GM18502 (cell line): ENCODE measurements at regions not wholly inside any gene's neighbourhood (a gene's known extent, or its start where the extent isn't known, plus 50 kb on each side); places are given as distances from the start of the nearest gene placed in this dataset.
"Not testable (repeated sequence)": the region's sequence is repeated elsewhere in the genome, so short reads cannot be mapped to it uniquely, and the experiment has no call there.

Source experiments
- ATAC-seq: cut with Tn5 transposase; IDR thresholded peaks from one replicate; pipeline ENCODE4 v1.9.1; 2021; ENCODE audit warnings: mild to moderate bottlenecking; ENCODE audit not compliant: unreplicated experiment, poor library complexity

DNA sequence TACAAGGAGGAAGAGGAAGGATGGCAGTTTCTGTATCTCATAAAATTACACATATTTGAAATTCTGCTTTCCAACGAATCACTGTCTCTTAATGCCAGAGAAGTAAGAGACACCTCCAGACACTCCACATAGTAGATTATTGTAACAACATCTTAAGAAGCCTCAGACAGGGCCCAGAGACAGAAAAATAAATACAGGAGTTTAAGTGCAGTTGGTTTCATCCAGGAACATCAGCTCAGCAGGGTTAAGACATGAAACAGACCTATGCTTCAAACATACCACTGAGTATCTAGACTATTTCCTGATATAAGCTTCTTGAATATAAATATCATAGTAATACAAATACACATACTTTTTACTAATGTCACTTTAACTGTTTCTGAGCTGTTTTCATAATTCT, 290.3 kb downstream of the ADAMTS20 start:
- no peak for ATAC-seq

DNA sequence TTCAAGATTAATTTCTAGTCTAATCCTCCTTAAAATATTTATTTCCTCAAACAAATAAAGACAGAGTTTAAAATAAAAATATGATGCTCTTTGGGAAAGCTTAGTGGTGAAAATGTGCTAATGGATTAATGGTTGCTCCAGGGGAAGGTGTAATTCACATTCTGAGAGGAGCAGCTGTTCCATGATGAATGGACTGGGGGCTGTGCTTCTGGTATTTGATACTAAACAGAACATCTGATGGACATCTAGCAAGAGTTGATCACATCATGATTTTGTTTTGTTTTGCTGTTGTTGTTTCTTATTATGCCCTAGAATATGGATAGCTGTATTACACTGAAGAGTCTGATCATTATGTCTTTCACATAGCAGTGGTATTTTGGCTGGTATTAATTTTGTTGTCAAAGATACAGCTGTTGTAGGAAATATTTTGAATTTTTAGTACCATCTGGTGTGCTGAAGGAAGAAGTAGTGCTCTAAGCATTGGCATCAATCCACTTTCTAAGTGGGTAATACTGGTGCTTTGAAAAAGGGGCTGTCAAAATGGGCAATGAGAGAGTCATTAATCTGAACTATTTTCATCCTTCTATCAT, 296.4 kb downstream of the ADAMTS20 start:
- no peak for ATAC-seq

DNA sequence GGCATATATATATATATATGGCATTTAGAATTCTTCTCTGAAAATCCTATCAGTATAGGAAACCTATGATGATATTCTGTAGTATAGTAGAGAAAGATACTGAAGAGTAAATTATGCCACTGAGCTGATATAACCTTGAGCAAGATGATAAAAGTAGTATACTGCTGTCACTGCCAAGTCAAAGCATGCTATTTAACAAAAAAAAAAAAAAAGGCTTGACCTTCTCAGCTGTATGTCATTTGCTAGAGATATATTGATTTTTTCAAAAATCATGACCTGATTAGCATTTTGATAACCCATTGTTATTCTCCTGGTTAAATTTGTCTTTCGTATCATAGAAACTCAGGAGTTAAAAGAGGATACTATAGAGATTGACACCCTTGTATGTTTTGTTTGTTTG, 299.4 kb downstream of the ADAMTS20 start:
- no peak for ATAC-seq

DNA sequence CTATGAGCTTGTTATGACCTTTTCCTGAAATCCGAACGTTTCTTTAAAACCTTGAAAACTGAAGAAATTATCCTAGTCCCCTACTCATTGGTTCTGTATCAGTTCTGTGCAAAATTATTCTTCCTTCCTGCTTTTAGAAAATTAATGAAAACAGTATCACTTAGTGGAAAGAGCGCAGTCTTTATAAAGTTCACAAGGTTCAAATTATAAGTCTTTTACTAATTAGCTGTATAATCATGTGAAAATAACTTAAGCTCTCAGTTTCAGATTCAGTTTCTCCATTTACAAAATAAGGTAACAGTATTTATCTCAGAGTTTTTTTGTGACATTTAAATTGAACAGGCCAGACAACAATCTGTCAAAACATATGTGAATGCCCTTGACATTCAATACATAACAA, 306.1 kb downstream of the ADAMTS20 start:
- ATAC-seq: no peak

DNA sequence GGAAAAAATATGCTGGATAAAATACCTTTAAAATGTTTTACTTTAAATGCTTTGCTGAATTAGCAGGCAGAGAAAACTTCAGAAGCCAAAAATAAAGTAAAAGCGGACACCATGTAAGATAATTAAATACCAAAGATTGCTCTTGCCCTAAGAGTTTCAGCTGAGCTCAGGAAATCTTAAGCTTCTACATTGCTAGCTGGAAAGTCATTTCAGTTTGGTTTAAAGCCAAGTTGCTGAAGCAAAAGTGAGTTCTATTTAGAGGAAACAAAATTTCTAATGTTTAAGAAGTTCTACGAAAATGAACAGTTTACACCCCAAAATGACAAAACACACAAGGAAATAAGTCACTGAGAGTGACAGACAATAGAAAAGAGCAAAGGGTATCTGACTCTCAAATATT, 310.0 kb downstream of the ADAMTS20 start:
- ATAC-seq: no peak

DNA sequence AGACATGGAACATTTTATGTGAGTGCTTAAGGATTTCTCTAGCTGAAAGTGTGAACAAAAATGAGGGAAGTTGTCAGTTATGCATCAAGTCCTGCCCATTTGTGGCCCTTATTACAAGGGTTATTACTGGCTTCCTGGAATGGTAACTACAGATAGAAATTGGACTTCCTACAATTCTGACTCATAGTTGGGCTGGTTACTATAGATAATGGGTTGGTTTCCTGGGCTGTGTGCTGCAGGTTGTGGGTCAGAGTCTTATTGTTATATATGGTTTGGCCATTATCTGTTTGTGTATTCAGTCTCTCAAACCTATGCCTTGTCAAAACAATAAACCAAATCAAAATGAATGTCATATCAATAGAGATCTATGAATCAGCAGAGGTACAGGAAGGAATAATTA, 313.7 kb downstream of the ADAMTS20 start:
- no peak for ATAC-seq

DNA sequence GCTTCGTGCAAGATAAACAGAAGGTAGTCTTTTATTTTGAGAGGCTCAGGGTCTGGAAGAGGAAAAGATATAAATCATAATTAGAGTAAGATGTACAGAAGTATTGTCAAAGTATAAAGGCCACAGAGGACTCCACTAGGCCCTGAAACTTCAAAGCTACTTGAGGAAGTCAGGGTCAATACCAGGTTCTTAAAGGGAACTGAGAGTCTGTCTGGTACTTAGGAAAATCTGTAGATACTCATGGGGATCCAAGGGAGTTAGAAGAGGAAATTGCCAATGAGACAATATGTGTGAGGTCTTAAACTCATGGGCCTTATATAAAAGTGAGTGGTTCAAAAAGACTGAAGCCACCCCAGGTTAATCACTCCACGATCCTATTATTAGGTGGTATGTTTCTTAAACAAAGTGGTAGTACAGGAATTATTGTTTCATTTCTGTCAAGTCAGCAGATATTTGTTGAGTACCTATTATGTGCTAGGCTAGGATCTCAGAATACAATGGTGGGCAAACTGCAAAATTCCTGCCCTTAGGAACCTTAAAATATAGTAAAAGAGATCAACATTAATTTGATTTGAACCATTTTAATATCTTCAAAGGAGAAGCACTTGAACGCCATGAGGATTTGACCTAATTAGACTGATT, 314.6 kb downstream of the ADAMTS20 start:
- ATAC-seq: no peak

DNA sequence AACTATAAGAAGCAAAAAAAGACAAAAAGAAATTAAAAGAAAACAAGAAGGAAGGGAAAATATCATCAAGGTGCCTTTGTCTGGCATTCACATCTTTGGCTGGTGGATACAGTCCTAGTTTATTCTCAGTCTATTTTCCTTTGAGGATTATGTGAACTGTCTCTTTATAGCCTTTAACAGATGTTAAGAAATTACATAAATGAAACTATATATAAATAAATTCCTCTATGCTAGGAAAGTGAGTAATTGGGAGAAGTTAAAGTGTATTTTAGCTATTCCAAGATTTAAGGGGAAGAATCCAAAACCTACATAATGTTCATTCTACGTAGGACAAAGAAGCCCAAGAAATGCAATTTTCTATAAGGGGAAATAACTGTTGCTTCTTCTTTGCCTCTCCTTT, 316.3 kb downstream of the ADAMTS20 start:
- ATAC-seq: no peak

DNA sequence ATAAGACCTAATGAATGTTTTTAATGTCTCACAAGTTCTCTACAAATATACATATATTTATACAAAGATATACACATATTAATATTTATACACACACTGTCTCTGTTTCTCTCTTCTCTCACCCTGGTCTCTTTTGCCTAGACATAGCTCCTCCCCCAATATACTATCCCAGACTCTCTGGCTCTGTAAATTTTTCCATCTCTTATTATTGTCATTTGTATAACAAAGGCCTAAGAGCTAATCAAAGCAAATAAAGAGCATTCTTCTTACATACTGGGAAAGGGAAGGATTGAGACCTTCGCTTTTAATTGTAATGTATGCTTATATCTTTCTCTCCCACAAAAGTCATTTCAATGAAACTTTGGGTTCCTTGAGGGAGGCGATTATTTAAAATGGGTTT, 318.1 kb downstream of the ADAMTS20 start:
- ATAC-seq: no peak

DNA sequence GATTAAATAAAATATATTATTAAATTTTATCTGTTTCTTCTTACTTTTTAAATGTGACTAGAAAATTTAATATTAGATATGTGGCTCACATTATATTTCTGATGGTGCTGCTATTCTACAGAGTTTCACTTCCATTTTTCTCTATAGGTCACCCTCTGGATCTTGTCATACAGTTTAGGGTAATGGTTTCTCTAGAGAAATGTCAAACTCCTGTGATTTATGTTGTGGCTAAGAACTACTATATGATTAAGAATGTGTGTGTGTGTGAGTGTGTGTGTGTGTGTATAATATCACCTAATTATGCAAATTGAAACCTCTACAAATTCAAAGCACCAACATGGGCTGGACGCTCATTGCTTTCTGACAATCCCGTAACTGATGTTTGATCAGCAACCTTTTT, 325.9 kb downstream of the ADAMTS20 start:
- ATAC-seq: no peak

DNA sequence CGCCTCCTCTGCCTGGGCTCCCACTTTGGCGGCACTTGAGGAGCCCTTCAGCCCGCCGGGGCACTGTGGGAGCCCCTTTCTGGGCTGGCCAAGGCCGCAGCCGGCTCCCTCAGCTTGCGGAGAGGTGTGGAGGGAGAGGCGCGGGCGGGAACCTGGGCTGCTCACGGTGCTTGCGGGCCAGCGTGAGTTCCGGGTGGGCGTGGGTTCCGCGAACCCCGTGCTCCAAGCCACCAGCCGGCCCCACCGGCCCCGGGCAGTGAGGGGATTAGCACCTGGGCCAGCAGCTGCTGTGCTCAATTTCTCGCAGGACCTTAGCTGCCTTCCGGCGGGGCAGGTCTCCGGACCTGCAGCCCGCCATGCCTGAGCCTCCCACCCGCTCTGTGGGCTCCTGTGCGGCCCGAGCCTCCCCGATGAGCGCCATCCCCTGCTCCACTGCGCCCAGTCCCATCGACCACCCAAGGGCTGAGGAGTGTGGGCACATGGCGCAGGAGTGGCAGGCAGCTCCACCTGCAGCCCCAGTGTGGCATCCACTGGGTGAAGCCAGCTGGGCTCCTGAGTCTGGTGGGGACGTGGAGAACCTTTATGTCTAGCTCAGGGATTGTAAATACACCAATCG, 327.7 kb downstream of the ADAMTS20 start:
- ATAC-seq: not testable (repeated sequence)

DNA sequence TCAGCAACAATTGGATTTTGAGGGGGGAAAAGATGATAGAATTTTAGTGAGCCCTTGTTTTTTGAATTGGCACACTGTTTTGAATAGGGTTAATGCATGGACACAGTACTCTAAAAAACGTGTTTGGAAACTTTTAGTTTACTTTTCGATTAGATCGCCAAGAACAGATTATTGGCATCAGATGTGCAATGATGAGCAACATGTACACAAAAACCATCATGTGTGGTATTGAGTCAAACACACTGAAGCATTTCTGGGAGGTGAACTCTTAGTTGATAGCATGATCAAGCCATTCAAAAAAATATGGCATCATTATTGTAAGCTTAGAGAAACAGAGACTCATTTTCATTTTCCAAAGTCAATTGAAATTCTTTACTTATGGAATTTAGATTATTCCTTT, 329.2 kb downstream of the ADAMTS20 start:
- ATAC-seq: no peak

DNA sequence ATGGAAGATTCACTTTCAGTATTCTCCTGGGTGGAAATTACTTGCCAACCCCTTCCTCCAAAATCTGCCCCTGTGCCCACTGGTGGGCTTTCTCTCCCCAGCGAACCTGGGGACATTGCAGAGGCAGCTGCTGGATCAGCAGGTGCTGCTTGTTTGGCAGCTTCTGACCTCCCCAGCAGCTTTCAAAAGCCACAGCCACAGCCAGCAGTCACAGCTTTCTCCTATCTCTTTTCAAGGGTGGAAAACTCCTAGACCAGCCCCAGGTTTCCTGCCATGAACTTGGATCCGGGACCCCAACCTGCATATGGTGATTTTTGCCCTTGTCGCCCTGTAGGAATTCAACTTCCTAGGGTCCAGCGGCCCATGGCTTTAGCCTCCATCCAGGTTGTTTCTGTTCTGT, 330.8 kb downstream of the ADAMTS20 start:
- ATAC-seq: no peak

DNA sequence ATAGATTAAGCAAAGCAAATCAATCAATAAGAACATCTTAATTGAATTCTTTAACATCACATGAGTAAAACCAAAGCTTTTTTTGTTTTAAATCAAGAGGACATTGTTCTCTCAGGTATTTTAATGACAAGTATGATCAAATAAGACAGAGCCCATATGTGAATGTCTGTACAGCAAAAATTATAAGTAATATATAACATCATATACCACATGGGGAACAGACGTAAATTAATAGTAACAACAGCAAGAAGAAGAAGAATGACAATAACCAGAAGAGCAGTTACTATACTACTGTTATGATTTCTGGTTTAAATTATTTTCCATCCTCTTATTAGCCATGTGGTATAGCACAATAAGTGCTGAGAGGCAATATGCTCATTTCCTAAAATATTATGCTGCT, 335.5 kb downstream of the ADAMTS20 start:
- ATAC-seq: no peak

DNA sequence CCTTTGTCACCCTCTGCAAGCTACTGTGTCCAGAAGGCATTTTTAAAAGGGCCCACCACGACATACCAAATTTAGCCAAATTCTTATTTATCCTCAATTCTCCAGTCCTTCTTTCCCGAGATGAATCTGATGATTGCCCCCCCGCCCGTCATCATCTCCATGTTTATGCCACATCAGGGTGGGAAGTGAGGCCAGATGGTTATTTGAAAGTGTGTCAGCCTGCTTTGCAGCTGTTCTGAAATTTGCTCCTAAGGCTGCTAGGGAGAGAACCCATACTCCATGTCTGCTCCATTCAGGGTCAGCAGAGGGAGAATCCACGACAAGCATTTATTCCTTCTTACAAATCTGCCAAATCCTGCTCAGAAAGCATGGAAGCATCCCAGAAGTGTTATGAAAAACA, 337.8 kb downstream of the ADAMTS20 start:
- ATAC-seq: no peak

DNA sequence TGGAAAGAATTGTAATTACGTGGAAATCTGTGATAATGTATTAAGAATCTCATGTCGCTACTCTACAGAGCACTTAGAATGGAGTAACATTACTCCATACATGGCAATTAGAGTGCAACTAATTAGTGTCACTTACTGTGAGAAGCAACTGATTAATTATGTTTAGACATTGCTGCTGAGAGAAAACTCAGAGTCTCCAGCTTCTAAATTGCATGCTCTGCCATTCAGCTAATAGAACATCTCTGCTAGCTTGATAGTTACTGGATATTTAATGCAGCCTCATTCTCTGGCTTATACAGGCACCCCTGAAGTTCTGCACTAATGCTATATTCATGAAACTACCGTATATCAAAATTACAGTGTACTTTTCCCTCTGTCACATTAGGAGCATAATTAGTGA, 338.4 kb downstream of the ADAMTS20 start:
- no peak for ATAC-seq

DNA sequence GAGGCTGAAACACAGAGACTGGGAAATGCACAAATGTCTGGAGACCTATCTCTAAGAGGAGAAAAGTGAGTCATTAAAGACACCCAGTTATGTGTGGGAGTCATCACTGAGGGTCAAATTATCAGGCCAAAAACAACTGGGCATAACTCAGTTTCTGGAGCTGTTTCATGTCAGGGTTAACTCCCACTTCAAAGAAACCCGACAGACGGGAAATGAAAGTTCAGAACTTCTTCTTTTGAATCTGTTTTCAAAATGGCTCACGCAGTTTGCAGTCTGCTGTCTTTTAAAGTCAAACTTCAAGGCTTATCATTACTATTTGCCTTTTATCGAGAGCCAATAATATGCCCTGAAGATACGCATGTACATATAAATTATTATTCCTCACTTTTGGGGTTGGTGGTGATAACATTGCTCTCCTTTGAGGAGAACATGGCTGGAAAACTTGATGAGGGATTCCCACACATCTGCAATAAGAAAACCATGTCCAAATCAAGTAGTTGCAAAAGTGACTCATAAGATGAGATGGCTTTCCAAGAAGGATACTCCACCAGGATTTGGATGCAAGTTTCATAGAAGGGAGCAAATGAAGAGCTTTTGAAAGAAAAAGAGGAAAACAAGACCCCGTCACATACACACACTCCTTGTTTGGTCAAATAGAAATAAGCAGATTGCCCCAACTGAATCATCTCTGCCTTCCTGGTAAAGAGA, 341.4 kb downstream of the ADAMTS20 start:
- ATAC-seq: peak; percentile 95

DNA sequence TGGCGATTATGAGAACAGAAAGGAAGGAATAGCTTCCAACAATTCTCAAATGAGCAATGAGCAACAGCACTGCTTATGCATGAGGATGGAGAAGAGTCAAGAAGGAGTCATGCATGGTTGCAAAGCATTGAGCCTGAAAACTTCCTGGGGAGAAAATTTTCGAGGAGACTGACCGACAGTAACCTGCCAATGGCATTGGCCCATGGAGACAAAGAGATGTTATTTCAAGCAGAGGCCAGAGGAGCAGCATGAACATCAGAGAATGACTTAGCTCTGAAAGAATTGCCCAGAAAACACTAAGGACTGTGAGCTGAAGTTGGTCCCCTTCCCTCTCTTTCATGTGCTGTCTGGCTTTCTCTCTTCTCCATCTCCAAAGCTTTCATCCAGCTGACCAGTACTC, 343.4 kb downstream of the ADAMTS20 start:
- no peak for ATAC-seq

DNA sequence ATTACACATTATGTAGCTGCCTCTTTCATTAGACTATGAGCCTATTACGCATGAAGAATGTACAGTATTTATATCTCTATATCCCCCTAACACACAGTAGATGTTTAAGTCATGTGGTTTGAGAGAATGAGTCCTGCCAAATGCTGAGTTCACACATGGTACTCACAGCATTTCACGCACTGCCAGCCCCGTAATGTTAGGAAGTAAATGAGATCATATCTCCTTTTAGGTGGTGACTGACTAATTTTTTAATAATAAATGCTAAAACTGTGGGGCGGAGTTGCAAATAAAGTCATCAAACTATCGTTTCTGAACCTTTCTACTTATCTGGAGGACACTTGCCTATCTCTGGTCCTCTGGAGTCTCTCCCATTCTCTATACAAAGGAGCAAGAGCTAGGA, 343.8 kb downstream of the ADAMTS20 start:
- ATAC-seq: no peak

DNA sequence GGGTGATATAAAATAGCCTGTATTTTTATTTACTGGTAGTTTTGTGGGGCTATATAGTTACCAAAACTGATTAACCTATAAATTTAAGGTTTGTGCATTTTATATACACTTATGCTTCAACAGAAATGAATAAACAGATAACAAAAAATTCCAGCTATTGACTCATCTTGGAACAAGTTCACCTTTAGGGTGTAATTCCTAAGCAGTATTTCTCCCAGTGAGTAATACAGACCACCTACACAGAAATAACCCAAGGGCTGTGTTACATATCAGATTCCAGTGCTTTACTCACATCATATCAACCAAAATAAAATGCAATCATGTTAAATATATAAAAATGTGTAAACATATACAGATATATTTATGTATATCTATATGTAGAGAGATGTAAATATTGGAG, 345.6 kb downstream of the ADAMTS20 start:
- no peak for ATAC-seq

DNA sequence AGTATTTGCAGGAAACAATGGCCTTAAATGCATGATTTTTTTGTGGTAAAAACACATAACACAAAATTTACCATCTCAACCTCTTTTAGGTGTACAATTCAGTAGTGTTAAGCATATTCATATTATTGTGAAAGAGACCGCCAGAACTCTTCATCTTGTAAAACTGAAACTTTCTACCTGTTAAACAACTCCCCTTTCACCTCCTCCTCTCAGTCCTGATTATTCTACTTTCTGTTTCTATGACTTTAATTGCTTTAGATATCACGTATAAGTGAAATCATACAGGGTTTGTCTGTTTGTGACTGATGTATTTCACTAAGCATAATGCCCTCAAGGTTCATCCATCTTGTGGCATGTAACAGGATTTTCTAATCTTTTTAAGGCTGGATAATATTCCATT, 353.4 kb downstream of the ADAMTS20 start:
- ATAC-seq: no peak
